ENCODE measurements at regions not wholly inside any gene's neighbourhood (a gene's known extent, or its start where the extent isn't known, plus 50 kb on each side); places are given as distances from the start of the nearest gene placed in this dataset.
"Not testable (repeated sequence)": the region's sequence is repeated elsewhere in the genome, so short reads cannot be mapped to it uniquely, and the experiment has no call there.

- no peak for TF ChIP-seq PPARA (CRISPR knock-in tag; IDR thresholded peaks at IDR 0.05; ENCODE audit: borderline replicate concordance)
- 0 out of 2 replicates have a peak, but pooled peaks have one; percentile 33 for TF ChIP-seq TSHZ2 (CRISPR knock-in tag; IDR thresholded peaks at IDR 0.05)
- TF ChIP-seq GLIS3 (CRISPR knock-in tag; IDR thresholded peaks at IDR 0.05), result no peak
- peak; percentile 72; the same call in 1 of the 2 replicates for TF ChIP-seq TCF4 (CRISPR knock-in tag; IDR thresholded peaks at IDR 0.05; ENCODE audit: borderline replicate concordance)
- TF ChIP-seq ISL1 (CRISPR knock-in tag; IDR thresholded peaks at IDR 0.05), result no peak
- no peak for TF ChIP-seq ZC3H10 (CRISPR knock-in tag; IDR thresholded peaks at IDR 0.05)
- no peak for TF ChIP-seq BACH2 (CRISPR knock-in tag; IDR thresholded peaks at IDR 0.05; ENCODE audit: borderline replicate concordance)
- no peak for ATAC-seq
Observed at GRCh38 chr20:54914995-54915394, 439.6 kb downstream of the DOK5 start.

GRCh38 chr20:54909702-54910101, 434.3 kb downstream of the DOK5 start:
- no peak for ATAC-seq
- TF ChIP-seq TOX (CRISPR knock-in tag; IDR thresholded peaks at IDR 0.05; ENCODE audit: borderline replicate concordance) (no peak), ESRRG (CRISPR knock-in tag; IDR thresholded peaks at IDR 0.05) (no peak), TCF4 (CRISPR knock-in tag; IDR thresholded peaks at IDR 0.05; ENCODE audit: borderline replicate concordance) (no peak), PATZ1 (CRISPR knock-in tag; IDR thresholded peaks at IDR 0.05; ENCODE audit: borderline replicate concordance) (no peak), SNAI2 (CRISPR knock-in tag; IDR thresholded peaks at IDR 0.05) (no peak), GLIS3 (CRISPR knock-in tag; IDR thresholded peaks at IDR 0.05) (no peak), ZNF565 (CRISPR knock-in tag; conservative IDR thresholded peaks at IDR 0.05; ENCODE audit: low read depth) (no peak), TSHZ2 (CRISPR knock-in tag; IDR thresholded peaks at IDR 0.05) (no peak), BACH2 (CRISPR knock-in tag; IDR thresholded peaks at IDR 0.05; ENCODE audit: borderline replicate concordance) (no peak), RARB (CRISPR knock-in tag; IDR thresholded peaks at IDR 0.05) (no peak), OSR1 (CRISPR knock-in tag; IDR thresholded peaks at IDR 0.05) (no peak), ZC3H10 (CRISPR knock-in tag; IDR thresholded peaks at IDR 0.05) (no peak), CSRNP3 (CRISPR knock-in tag; IDR thresholded peaks at IDR 0.05) (no peak), ARNTL (CRISPR knock-in tag; IDR thresholded peaks at IDR 0.05; ENCODE audit: borderline replicate concordance, low read depth) (no peak), PPARA (CRISPR knock-in tag; IDR thresholded peaks at IDR 0.05; ENCODE audit: borderline replicate concordance) (no peak), ISL1 (CRISPR knock-in tag; IDR thresholded peaks at IDR 0.05) (no peak), CREB5 (CRISPR knock-in tag; IDR thresholded peaks at IDR 0.05; ENCODE audit: low read depth) (no peak), CSDC2 (CRISPR knock-in tag; IDR thresholded peaks at IDR 0.05) (no peak)

GRCh38 chr20:54906134-54906533, 430.7 kb downstream of the DOK5 start:
- not testable (repeated sequence) for ATAC-seq

Measured in SK-N-SH treated with all-trans-retinoic acid at 6 μM for 48 hours (cell line).